HT-29 (cell line): ENCODE measurements at regions not wholly inside any gene's neighbourhood (a gene's known extent, or its start where the extent isn't known, plus 50 kb on each side); places are given as distances from the start of the nearest gene placed in this dataset.

Experiments used
- DNase-seq: peaks from one replicate; pipeline ENCODE4 v3.0.0-alpha.2; 2015; ENCODE audit warnings: low spot score

- DNase-seq: no peak
These were observed 83.2 kb upstream of the EYA2 start for GRCh38 chr20:46811224-46812084.

- DNase-seq: no peak
These were observed 80.0 kb upstream of the EYA2 start for GRCh38 chr20:46814366-46815232.

- no peak for DNase-seq
These were observed 78.5 kb upstream of the EYA2 start for GRCh38 chr20:46816097-46816496.

GRCh38 chr20:46816886-46817638, 77.6 kb upstream of the EYA2 start:
- DNase-seq: no peak

- no peak for DNase-seq
These were observed 74.0 kb upstream of the EYA2 start for GRCh38 chr20:46820682-46821081.

- DNase-seq: no peak
These were observed 71.3 kb upstream of the EYA2 start for GRCh38 chr20:46823271-46823751.

- no peak for DNase-seq
These were observed 70.9 kb upstream of the EYA2 start for GRCh38 chr20:46823753-46824152.

- DNase-seq: no peak
These were observed 68.2 kb upstream of the EYA2 start for GRCh38 chr20:46826343-46826984.

- no peak for DNase-seq
These were observed 66.8 kb upstream of the EYA2 start for GRCh38 chr20:46827718-46828458.

- no peak for DNase-seq
These were observed 66.2 kb upstream of the EYA2 start for GRCh38 chr20:46828471-46828870.

GRCh38 chr20:46830886-46831632, 63.6 kb upstream of the EYA2 start:
- no peak for DNase-seq

GRCh38 chr20:46831633-46832011, 63.0 kb upstream of the EYA2 start:
- no peak for DNase-seq

- no peak for DNase-seq
These were observed 62.1 kb upstream of the EYA2 start for GRCh38 chr20:46832555-46832954.

- DNase-seq: no peak
These were observed 61.3 kb upstream of the EYA2 start for GRCh38 chr20:46833360-46833759.

GRCh38 chr20:46835418-46835817, 59.2 kb upstream of the EYA2 start:
- no peak for DNase-seq

- no peak for DNase-seq
These were observed 57.6 kb upstream of the EYA2 start for GRCh38 chr20:46837083-46837482.

GRCh38 chr20:46838011-46838410, 56.6 kb upstream of the EYA2 start:
- no peak for DNase-seq

GRCh38 chr20:46840054-46840729, 54.5 kb upstream of the EYA2 start:
- no peak for DNase-seq
